Mesothelial cell of epicardium (in vitro differentiated cells): ENCODE measurements at regions not wholly inside any gene's neighbourhood (a gene's known extent, or its start where the extent isn't known, plus 50 kb on each side); places are given as distances from the start of the nearest gene placed in this dataset.
"Not testable (repeated sequence)": the region's sequence is repeated elsewhere in the genome, so short reads cannot be mapped to it uniquely, and the experiment has no call there.

Experiments used
- DNase-seq, 2 experiments: peaks; one replicate each; pipeline ENCODE4 v3.0.0; 2021; ENCODE audit warnings: low spot score in 2 of 2; ENCODE audit not compliant: unreplicated experiment in 2 of 2
- H3K27ac Mint-ChIP-seq: 2 replicates; pipeline ENCODE4 v1.8.0; 2021; ENCODE audit warnings: mixed read lengths
- H3K27me3 Mint-ChIP-seq: 2 replicates; pipeline ENCODE4 v1.8.0; 2021; ENCODE audit warnings: low read depth, mixed read lengths
- H3K36me3 Mint-ChIP-seq: 2 replicates; pipeline ENCODE4 v1.8.0; 2021; ENCODE audit warnings: mixed read lengths
- H3K4me1 Mint-ChIP-seq: 2 replicates; pipeline ENCODE4 v1.8.0; 2021; ENCODE audit warnings: mixed read lengths
- H3K4me3 Mint-ChIP-seq: 2 replicates; pipeline ENCODE4 v1.8.0; 2021; ENCODE audit warnings: mild to moderate bottlenecking, moderate library complexity, mixed read lengths
- H3K9me3 Mint-ChIP-seq: 2 replicates; pipeline ENCODE4 v1.8.0; 2021; ENCODE audit warnings: mixed read lengths
- TF ChIP-seq, protein P1 (sequence below): fragments of 200-600 bp; sonication (generic); IDR thresholded peaks from one replicate; pipeline ENCODE4 v1.5.0; 2021; ENCODE audit warnings: antibody characterized with exemption; ENCODE audit not compliant: unreplicated experiment

GRCh38 chr2:167787021-167787420, 460.4 kb downstream of the STK39 start:
- TF ChIP-seq, protein P1, sequence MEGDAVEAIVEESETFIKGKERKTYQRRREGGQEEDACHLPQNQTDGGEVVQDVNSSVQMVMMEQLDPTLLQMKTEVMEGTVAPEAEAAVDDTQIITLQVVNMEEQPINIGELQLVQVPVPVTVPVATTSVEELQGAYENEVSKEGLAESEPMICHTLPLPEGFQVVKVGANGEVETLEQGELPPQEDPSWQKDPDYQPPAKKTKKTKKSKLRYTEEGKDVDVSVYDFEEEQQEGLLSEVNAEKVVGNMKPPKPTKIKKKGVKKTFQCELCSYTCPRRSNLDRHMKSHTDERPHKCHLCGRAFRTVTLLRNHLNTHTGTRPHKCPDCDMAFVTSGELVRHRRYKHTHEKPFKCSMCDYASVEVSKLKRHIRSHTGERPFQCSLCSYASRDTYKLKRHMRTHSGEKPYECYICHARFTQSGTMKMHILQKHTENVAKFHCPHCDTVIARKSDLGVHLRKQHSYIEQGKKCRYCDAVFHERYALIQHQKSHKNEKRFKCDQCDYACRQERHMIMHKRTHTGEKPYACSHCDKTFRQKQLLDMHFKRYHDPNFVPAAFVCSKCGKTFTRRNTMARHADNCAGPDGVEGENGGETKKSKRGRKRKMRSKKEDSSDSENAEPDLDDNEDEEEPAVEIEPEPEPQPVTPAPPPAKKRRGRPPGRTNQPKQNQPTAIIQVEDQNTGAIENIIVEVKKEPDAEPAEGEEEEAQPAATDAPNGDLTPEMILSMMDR, result no peak
- no peak for DNase-seq
- Mint-ChIP-seq H3K36me3 (no peaks in the 10 kb centered on the region), H3K27ac (no peak overlapping the region), H3K4me3 (no peak overlapping the region), H3K4me1 (peaks cover 10% of the 10 kb centered on the region), H3K9me3 (peaks cover 5% of the 10 kb centered on the region), H3K27me3 (peaks cover 4% of the 10 kb centered on the region)

DNA sequence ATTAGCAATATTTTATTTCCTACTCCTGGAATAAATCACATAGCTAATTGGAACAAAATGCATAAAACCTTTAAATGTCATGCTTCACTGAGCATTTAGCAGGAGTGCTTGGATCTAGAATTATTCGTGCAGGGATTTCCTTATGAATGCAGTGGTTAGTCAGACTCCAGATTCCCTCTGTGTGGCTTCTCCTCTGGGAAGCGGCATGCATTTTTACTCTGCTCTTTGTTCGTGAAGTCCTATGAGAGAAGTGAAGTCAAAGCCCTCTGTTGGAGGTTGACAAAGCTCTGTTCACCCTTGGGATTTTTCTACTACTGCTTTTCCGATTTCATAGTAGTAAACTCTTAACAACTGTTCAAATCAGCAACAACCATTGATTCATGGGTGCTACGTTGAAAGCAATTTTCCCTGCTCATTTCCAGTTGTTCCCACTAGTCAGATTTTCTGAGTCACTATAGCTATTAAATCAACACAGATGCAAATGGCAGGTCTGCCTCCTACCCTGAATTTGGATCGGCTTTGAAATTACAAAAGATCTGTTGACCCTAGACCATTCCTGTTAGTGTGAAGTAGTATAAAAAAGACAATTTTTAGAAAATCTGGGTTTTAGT, 461.7 kb downstream of the STK39 start:
- TF ChIP-seq, protein P1, result no peak
- no peak for DNase-seq
- Mint-ChIP-seq H3K9me3 (peaks cover 5% of the 10 kb centered on the region), H3K36me3 (no peaks in the 10 kb centered on the region), H3K27ac (no peak overlapping the region), H3K4me3 (no peak overlapping the region), H3K27me3 (peaks cover 4% of the 10 kb centered on the region), H3K4me1 (peaks cover 10% of the 10 kb centered on the region)

DNA sequence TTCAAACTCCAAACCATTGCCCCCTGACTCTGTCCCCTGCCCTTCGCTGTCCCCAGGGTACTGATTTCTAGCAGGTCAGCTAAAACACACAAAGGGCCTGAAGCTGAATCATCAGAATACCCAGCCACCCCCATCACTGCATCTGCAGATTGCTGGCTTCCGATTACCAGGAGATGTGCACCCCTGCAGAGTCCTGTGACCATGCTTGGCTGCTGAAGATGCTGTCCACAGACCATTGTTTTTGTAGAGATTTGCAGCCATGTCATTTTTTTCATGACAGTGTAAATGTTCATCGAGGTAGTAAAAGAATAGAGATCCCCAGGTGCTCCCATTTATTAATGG, 463.3 kb downstream of the STK39 start:
- TF ChIP-seq, protein P1, result no peak
- H3K36me3 Mint-ChIP-seq, result no peaks in the 10 kb centered on the region
- no peak overlapping the region for H3K27ac Mint-ChIP-seq
- no peak overlapping the region for H3K4me3 Mint-ChIP-seq
- DNase-seq, result no peak
- peaks cover 10% of the 10 kb centered on the region for H3K4me1 Mint-ChIP-seq
- H3K9me3 Mint-ChIP-seq, result peaks cover 5% of the 10 kb centered on the region
- peaks cover 7% of the 10 kb centered on the region for H3K27me3 Mint-ChIP-seq

DNA sequence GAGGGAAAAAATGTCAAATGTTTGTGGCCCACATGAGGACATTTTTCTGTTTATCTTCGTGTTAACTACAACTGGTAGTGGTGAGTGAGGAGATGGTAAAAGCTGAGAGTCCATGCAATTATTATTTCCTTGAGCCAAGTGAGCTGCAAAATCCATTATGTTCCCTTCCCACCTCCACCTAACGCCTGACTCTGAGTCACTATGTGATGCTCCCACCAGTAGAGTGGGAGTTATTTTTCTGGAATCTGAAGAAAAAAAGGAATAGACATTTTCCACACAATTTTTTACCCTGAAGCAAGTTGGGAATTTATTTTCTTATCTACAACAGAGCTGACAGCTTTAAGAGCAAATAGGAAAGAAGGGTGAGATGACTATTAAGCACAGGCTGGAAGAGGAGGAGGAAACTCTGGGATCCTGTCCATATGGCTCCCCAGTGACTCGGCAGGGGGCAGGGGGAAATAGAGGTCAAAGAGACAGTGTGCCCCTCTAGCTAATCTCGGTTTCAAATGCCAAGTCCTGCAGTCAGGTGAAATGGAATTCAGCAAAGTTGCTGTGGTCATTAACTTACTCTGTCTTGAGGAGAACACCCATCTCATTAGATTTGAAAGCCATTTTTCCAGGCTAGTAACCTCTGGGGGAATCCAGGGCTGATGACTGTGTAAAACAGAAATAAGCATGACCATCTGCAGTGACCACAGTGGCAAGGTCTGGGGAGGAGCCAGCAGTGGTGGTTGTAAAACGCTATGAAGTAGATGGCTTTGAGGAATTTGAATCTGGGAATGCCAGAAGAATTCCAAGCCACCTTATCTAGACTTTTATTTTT, 463.9 kb downstream of the STK39 start:
- DNase-seq, result no peak
- no peaks in the 10 kb centered on the region for H3K36me3 Mint-ChIP-seq
- H3K9me3 Mint-ChIP-seq, result peaks cover 5% of the 10 kb centered on the region
- H3K4me1 Mint-ChIP-seq, result peaks cover 10% of the 10 kb centered on the region
- H3K27ac Mint-ChIP-seq, result no peak overlapping the region
- TF ChIP-seq, protein P1, result no peak
- H3K27me3 Mint-ChIP-seq, result peaks cover 7% of the 10 kb centered on the region
- H3K4me3 Mint-ChIP-seq, result no peak overlapping the region

- not testable (repeated sequence) for H3K9me3 Mint-ChIP-seq, H3K4me3 Mint-ChIP-seq, DNase-seq, H3K27me3 Mint-ChIP-seq, H3K27ac Mint-ChIP-seq, H3K36me3 Mint-ChIP-seq
- peaks cover 10% of the 10 kb centered on the region for H3K4me1 Mint-ChIP-seq
These were observed 465.8 kb downstream of the STK39 start for GRCh38 chr2:167781629-167782028.

- Mint-ChIP-seq H3K4me1 (no peaks in the 10 kb centered on the region), H3K27ac (no peak overlapping the region), H3K36me3 (no peaks in the 10 kb centered on the region), H3K27me3 (peaks cover 3% of the 10 kb centered on the region), H3K4me3 (no peak overlapping the region), H3K9me3 (no peaks in the 10 kb centered on the region)
- TF ChIP-seq, protein P1, result no peak
- no peak for DNase-seq
These were observed 471.0 kb downstream of the STK39 start for GRCh38 chr2:167776359-167776758.
